Subcutaneous abdominal adipose tissue (tissue), 5 donors: ENCODE measurements at regions not wholly inside any gene's neighbourhood (a gene's known extent, or its start where the extent isn't known, plus 50 kb on each side); places are given as distances from the start of the nearest gene placed in this dataset.

ENCODE experiments used
- H3K27ac ChIP-seq: one replicate; pipeline ENCODE4 v1.7.0; 2013; ENCODE audit warnings: low read depth, mild to moderate bottlenecking, inconsistent platforms, low read length, moderate library complexity
- H3K27me3 ChIP-seq, 5 donors: one replicate each; pipeline ENCODE4 v1.7.0; 2013; ENCODE audit warnings: low read length in 5 of 5, inconsistent platforms in 1 of 5; ENCODE audit not compliant: control insufficient read depth in 5 of 5, insufficient read depth in 4 of 5
- H3K36me3 ChIP-seq, 5 donors: one replicate each; pipeline ENCODE4 v1.7.0; 2013; ENCODE audit warnings: low read length in 5 of 5; ENCODE audit not compliant: control insufficient read depth in 5 of 5, insufficient read depth in 5 of 5
- H3K4me1 ChIP-seq, 5 donors: one replicate each; pipeline ENCODE4 v1.7.0; 2013; ENCODE audit warnings: low read length in 5 of 5, mild to moderate bottlenecking in 3 of 5, moderate library complexity in 1 of 5; ENCODE audit not compliant: control insufficient read depth in 5 of 5, insufficient read depth in 5 of 5
- H3K4me3 ChIP-seq, 5 donors: one replicate each; pipeline ENCODE4 v1.7.0; 2013; ENCODE audit warnings: low read length in 5 of 5, low read depth in 1 of 5
- H3K9ac ChIP-seq, 5 donors: one replicate each; pipeline ENCODE4 v1.7.0; 2013; ENCODE audit warnings: low read length in 5 of 5, mild to moderate bottlenecking in 4 of 5, moderate library complexity in 3 of 5
- H3K9me3 ChIP-seq, 5 donors: one replicate each; pipeline ENCODE4 v1.7.0; 2013; ENCODE audit warnings: low read length in 5 of 5; ENCODE audit not compliant: control insufficient read depth in 5 of 5
- donor health status: healthy.
- donor health status: healthy.
- donor health status: healthy.
- donor health status: healthy.
- donor health status: healthy.

DNA sequence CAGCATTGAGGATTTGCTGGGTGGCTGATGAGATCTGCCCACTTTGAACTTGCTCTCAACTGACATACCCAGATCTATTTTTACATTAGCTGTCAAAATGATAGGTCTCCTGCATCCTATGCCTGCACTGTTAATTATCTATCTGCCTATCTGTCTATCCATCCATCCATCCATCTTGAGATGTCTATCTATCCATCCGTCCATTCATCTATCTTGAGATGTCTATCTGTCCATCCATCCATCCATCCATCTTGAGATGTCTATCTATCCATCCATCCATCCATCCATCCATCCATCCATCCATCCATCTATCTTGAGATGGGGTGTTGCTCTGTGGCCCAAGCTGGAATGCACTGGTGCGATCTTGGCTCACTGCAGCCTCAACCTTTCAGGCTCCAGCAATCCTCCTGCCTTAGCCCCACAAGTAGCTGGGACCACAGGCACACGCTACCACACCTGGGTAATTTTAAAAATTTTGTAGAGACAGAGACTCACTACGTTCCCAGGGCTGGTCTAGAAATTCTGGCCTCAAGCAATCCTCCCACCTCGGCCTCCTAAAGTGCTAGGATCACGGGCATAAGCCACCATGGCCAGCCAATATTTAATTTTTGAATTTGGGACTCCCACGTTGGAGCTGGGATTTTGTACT lies 159.4 kb upstream of the NSMCE3 start:
- peaks cover 0 to 9% (median 0%) of the 10 kb centered on the region in 5 donors for H3K9me3 ChIP-seq
- H3K4me3 ChIP-seq: no peak overlapping the region
- H3K9ac ChIP-seq: no peak overlapping the region
- H3K27ac ChIP-seq: no peak overlapping the region
- peaks cover 0 to 5% (median 2%) of the 10 kb centered on the region in 5 donors for H3K27me3 ChIP-seq
- H3K4me1 ChIP-seq: no peaks in the 10 kb centered on the region
- H3K36me3 ChIP-seq: no peaks in the 10 kb centered on the region

- no peak overlapping the region for H3K9ac ChIP-seq
- no peaks in the 10 kb centered on the region for H3K27me3 ChIP-seq
- H3K9me3 ChIP-seq: peaks cover 0 to 9% (median 0%) of the 10 kb centered on the region in 5 donors
- no peaks in the 10 kb centered on the region for H3K4me1 ChIP-seq
- H3K27ac ChIP-seq: no peak overlapping the region
- no peaks in the 10 kb centered on the region for H3K36me3 ChIP-seq
- H3K4me3 ChIP-seq: no peak overlapping the region
Observed at GRCh38 chr15:29425864-29426263, 156.2 kb upstream of the NSMCE3 start.

- Histone ChIP-seq H3K36me3 (no peaks in the 10 kb centered on the region), H3K4me3 (no peak overlapping the region), H3K4me1 (no peaks in the 10 kb centered on the region), H3K27ac (no peak overlapping the region), H3K9me3 (peaks cover 0 to 9% (median 0%) of the 10 kb centered on the region in 5 donors), H3K27me3 (no peaks in the 10 kb centered on the region), H3K9ac (no peak overlapping the region)
Observed at GRCh38 chr15:29424118-29424517, 154.5 kb upstream of the NSMCE3 start.

DNA sequence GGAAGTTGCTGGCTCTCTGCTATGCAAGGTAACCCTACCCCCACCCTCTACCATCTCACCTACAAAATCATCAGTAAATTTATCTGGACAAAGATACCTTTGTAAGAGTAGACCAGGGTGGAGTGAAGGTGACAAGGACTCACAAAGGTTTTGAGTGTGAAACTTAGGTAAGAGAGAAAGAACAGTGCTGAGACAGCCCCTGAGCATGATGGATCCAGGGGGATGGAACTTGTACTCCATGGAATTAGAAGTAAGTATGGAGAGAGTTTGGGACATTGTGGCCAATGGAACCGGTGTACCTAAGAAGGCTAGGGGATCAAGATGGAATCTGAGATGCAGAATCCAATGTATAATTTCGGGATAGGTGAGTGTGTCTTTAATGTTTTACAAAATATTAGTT lies 153.0 kb upstream of the NSMCE3 start:
- Histone ChIP-seq H3K9ac (no peak overlapping the region), H3K27me3 (no peaks in the 10 kb centered on the region), H3K27ac (no peak overlapping the region), H3K4me1 (no peaks in the 10 kb centered on the region), H3K9me3 (peaks cover 0 to 7% (median 0%) of the 10 kb centered on the region in 5 donors), H3K36me3 (no peaks in the 10 kb centered on the region), H3K4me3 (no peak overlapping the region)

GRCh38 chr15:29420188-29420587 lies 150.6 kb upstream of the NSMCE3 start:
- Histone ChIP-seq H3K9ac (no peak overlapping the region), H3K27me3 (no peaks in the 10 kb centered on the region), H3K27ac (no peak overlapping the region), H3K9me3 (peaks cover 0 to 3% (median 0%) of the 10 kb centered on the region in 5 donors), H3K4me1 (no peaks in the 10 kb centered on the region), H3K4me3 (no peak overlapping the region), H3K36me3 (no peaks in the 10 kb centered on the region)

DNA sequence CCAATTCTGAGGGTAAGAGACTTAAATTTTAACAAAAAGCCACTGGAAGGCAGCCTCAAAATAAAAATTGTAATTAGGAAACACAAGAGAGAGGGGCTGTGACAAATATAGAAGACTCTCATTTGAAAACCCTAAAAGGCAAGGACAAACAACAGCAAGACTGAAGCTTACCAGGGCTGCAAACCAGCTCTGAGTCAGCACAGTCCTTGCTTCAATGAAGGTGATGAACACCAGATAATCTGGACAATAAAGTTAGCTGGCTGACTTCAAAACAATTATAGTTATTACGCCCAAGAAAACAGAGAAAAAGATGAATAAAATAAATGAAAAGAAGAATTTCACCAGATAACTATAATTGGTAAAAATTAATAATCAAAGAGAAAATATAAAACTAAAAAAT lies 149.3 kb upstream of the NSMCE3 start:
- Histone ChIP-seq H3K9ac (no peak overlapping the region), H3K9me3 (no peaks in the 10 kb centered on the region), H3K36me3 (no peaks in the 10 kb centered on the region), H3K4me3 (no peak overlapping the region), H3K4me1 (no peaks in the 10 kb centered on the region), H3K27ac (no peak overlapping the region), H3K27me3 (no peaks in the 10 kb centered on the region)

DNA sequence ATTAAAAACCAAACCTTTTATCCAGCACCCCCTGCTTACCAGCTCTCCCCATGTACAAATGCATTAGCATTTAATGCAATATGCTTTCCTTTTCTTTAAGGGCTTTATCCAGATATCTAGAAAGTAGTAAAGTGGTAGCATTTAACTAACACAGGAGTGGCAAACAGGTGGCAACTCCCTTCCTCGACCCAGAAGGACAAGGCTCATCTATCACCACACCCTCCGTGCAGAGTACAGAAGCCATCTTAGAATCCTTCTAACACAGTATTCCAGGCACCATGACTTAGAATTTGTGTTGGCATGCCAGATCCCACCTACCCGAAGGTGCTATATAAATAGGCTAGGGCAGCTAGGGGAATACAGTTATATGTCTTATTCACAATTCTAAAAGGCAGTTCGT lies 148.6 kb upstream of the NSMCE3 start:
- Histone ChIP-seq H3K27ac (no peak overlapping the region), H3K36me3 (no peaks in the 10 kb centered on the region), H3K4me1 (no peaks in the 10 kb centered on the region), H3K9ac (no peak overlapping the region), H3K4me3 (no peak overlapping the region), H3K27me3 (no peaks in the 10 kb centered on the region), H3K9me3 (no peaks in the 10 kb centered on the region)

- Histone ChIP-seq H3K27me3 (no peaks in the 10 kb centered on the region), H3K4me3 (no peak overlapping the region), H3K9me3 (no peaks in the 10 kb centered on the region), H3K27ac (no peak overlapping the region), H3K36me3 (no peaks in the 10 kb centered on the region), H3K9ac (no peak overlapping the region), H3K4me1 (no peaks in the 10 kb centered on the region)
Observed at GRCh38 chr15:29411299-29411698, 141.7 kb upstream of the NSMCE3 start.

DNA sequence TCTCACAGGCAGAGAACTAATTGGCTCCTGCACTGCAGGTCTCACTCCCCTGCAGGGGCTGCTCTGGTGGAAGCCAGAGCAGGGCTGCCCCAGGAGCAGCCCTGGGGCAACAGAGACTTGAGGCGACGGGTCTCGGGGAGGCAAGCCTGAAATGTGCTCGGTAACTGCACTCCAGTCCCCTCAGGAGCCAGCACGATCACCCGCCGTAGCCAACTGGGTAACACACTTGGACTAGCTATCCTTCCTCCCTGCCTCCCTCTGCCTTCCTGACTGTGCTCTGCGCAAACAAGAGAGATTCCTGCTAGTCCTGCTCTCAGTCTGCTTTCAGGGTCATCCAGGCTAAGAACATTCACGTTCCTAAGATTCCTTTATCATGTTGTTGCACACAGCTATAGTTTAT lies 140.7 kb upstream of the NSMCE3 start:
- H3K27ac ChIP-seq: no peak overlapping the region
- H3K9me3 ChIP-seq: no peaks in the 10 kb centered on the region
- no peak overlapping the region for H3K4me3 ChIP-seq
- no peaks in the 10 kb centered on the region for H3K27me3 ChIP-seq
- no peak overlapping the region for H3K9ac ChIP-seq
- no peaks in the 10 kb centered on the region for H3K4me1 ChIP-seq
- no peaks in the 10 kb centered on the region for H3K36me3 ChIP-seq

GRCh38 chr15:29409890-29410289 lies 140.3 kb upstream of the NSMCE3 start:
- no peaks in the 10 kb centered on the region for H3K36me3 ChIP-seq
- H3K4me1 ChIP-seq: no peaks in the 10 kb centered on the region
- peaks cover 0 to under 1% (median 0%) of the 10 kb centered on the region in 5 donors for H3K27me3 ChIP-seq

More at GRCh38 chr15:29409890-29410289, 140.3 kb upstream of the NSMCE3 start:
- Histone ChIP-seq H3K4me3 (no peak overlapping the region), H3K27ac (no peak overlapping the region), H3K9ac (no peak overlapping the region), H3K9me3 (no peaks in the 10 kb centered on the region)
